Hepatocyte (in vitro differentiated cells): ENCODE measurements at regions not wholly inside any gene's neighbourhood (a gene's known extent, or its start where the extent isn't known, plus 50 kb on each side); places are given as distances from the start of the nearest gene placed in this dataset.
A peak's percentile ranks its signal among the peaks of the same experiment; 100 is the strongest.

Experiments
- DNase-seq: peaks from one replicate; pipeline ENCODE4 v3.0.0-alpha.2; 2016; ENCODE audit warnings: low spot score
- H2AFZ ChIP-seq: fragments of 200-600 bp; sonication (generic); 2 replicates; pipeline ENCODE4 v1.6.0; 2016; ENCODE audit warnings: antibody characterized with exemption, mild to moderate bottlenecking
- H3K27ac ChIP-seq: fragments of 200-600 bp; sonication (generic); 2 replicates; pipeline ENCODE4 v1.5.1; 2016; ENCODE audit warnings: mild to moderate bottlenecking
- H3K27me3 ChIP-seq: fragments of 200-600 bp; sonication (generic); 2 replicates; pipeline ENCODE4 v1.6.1; 2016
- H3K36me3 ChIP-seq: fragments of 200-600 bp; sonication (generic); replicated peaks from 2 replicates; pipeline ENCODE4 v1.5.1; 2016; ENCODE audit warnings: low read depth; ENCODE audit not compliant: insufficient read depth
- H3K4me1 ChIP-seq: fragments of 200-600 bp; sonication (generic); 2 replicates; pipeline ENCODE4 v1.5.1; 2016; ENCODE audit warnings: mild to moderate bottlenecking, moderate library complexity; ENCODE audit not compliant: insufficient read depth
- H3K4me2 ChIP-seq: fragments of 200-600 bp; sonication (generic); 2 replicates; pipeline ENCODE4 v1.6.0; 2016
- H3K4me3 ChIP-seq: fragments of 200-600 bp; sonication (generic); 2 replicates; pipeline ENCODE4 v1.5.1; 2016; ENCODE audit warnings: mild to moderate bottlenecking
- H3K79me2 ChIP-seq: fragments of 200-600 bp; sonication (generic); 2 replicates; pipeline ENCODE4 v1.6.0; 2017; ENCODE audit warnings: mild to moderate bottlenecking
- H3K9me2 ChIP-seq: fragments of 200-600 bp; sonication (generic); replicated peaks from 2 replicates; pipeline ENCODE4 v1.6.0; 2017; ENCODE audit warnings: mild to moderate bottlenecking; ENCODE audit not compliant: insufficient read depth
- H3K9me3 ChIP-seq: fragments of 200-600 bp; sonication (generic); 2 replicates; pipeline ENCODE4 v1.5.1; 2016; ENCODE audit warnings: low read depth, mild to moderate bottlenecking
- H4K20me1 ChIP-seq: fragments of 200-600 bp; sonication (generic); 2 replicates; pipeline ENCODE4 v1.6.0; 2016; ENCODE audit warnings: mild to moderate bottlenecking; ENCODE audit not compliant: insufficient read depth, poor library complexity, severe bottlenecking
- EZH2 ChIP-seq: fragments of 200-600 bp; sonication (generic); IDR thresholded peaks from 2 replicates; pipeline ENCODE4 v1.6.1; 2016; ENCODE audit warnings: antibody characterized with exemption, mild to moderate bottlenecking, borderline replicate concordance
- EZH2phosphoT487 ChIP-seq: fragments of 200-600 bp; sonication (generic); IDR thresholded peaks from one replicate; pipeline ENCODE4 v1.6.1; 2018; ENCODE audit warnings: antibody characterized with exemption, mild to moderate bottlenecking, low read depth, moderate library complexity; ENCODE audit not compliant: unreplicated experiment, severe bottlenecking
- WGBS: methylation state at CpG from one replicate; pipeline ENCODE4 v1.1.6; 2016; ENCODE audit warnings: low lambda C conversion rate; ENCODE audit errors: missing lambda C conversion rate; 5-methylcytosine and 5-hydroxymethylcytosine counted together
- TF ChIP-seq, protein P1 (sequence below): fragments of 200-600 bp; sonication (generic); IDR thresholded peaks from 2 replicates; pipeline ENCODE4 v1.5.1; 2016; ENCODE audit warnings: antibody characterized with exemption, mild to moderate bottlenecking; ENCODE audit not compliant: poor library complexity

DNA sequence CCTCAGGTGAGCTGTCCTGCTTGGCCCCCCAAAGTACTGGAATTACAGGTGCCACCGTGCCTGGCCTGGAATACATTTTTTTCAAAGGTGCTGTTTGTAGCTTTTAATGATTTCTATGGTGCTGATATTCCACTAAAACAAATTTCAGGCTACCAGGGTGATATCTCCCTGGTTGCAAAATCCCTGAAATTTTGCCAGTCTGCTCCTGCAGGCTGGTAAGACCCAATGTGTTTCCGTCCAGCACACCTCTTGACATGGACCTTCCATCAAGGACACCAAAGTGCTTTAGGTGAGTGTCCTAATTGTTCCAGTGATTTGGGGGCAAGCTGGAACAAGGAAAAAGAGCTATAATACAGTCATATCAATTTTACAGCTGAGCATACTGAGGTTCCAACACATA is 69.8 kb upstream of the KMT2C start:
- TF ChIP-seq, protein P1, sequence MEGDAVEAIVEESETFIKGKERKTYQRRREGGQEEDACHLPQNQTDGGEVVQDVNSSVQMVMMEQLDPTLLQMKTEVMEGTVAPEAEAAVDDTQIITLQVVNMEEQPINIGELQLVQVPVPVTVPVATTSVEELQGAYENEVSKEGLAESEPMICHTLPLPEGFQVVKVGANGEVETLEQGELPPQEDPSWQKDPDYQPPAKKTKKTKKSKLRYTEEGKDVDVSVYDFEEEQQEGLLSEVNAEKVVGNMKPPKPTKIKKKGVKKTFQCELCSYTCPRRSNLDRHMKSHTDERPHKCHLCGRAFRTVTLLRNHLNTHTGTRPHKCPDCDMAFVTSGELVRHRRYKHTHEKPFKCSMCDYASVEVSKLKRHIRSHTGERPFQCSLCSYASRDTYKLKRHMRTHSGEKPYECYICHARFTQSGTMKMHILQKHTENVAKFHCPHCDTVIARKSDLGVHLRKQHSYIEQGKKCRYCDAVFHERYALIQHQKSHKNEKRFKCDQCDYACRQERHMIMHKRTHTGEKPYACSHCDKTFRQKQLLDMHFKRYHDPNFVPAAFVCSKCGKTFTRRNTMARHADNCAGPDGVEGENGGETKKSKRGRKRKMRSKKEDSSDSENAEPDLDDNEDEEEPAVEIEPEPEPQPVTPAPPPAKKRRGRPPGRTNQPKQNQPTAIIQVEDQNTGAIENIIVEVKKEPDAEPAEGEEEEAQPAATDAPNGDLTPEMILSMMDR: no peak
- TF ChIP-seq EZH2phosphoT487: no peak
- TF ChIP-seq EZH2: no peak
- WGBS: 90% methylated on average over 2 of the region's 2 CpGs

DNA sequence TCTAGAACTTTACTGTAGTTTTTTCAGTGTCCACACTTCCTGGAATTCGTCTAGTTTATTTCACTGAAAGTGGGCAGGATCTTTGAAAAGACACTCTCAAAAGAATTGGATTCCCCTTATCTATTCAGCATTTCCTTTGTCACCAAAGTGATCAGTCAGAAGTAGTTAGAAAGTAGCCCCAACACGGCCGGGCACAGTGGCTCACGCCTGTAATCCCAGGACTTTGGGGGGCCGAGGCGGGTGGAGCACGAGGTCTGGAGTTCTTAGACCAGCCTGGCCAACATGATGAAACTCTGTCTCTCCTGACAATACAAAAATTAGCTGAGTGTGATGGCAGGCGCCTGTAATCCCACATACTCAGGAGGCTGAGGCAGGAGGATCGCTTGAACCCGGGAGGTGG is 69.0 kb upstream of the KMT2C start:
- H3K9me2 ChIP-seq: no peaks in the 10 kb centered on the region
- TF ChIP-seq, protein P1: no peak
- TF ChIP-seq EZH2phosphoT487: no peak
- TF ChIP-seq EZH2: no peak
- H3K36me3 ChIP-seq: no peaks in the 10 kb centered on the region
- no peak overlapping the region for H3K4me2 ChIP-seq
- no peaks in the 10 kb centered on the region for H3K4me1 ChIP-seq
- WGBS: 75% methylated on average over 10 of the region's 10 CpGs
- H4K20me1 ChIP-seq: no peaks in the 10 kb centered on the region
- H2AFZ ChIP-seq: peak overlapping the region; percentile 9
- H3K9me3 ChIP-seq: no peaks in the 10 kb centered on the region
- H3K4me3 ChIP-seq: no peak overlapping the region
- H3K27me3 ChIP-seq: no peaks in the 10 kb centered on the region
- no peak for DNase-seq
- H3K27ac ChIP-seq: no peak overlapping the region
- H3K79me2 ChIP-seq: no peaks in the 10 kb centered on the region

More for the DNA sequence above, 69.8 kb upstream of the KMT2C start:
- DNase-seq: no peak
- H3K79me2 ChIP-seq: no peaks in the 10 kb centered on the region
- no peaks in the 10 kb centered on the region for H3K36me3 ChIP-seq
- no peaks in the 10 kb centered on the region for H4K20me1 ChIP-seq
- H3K4me2 ChIP-seq: no peak overlapping the region
- H3K27me3 ChIP-seq: no peaks in the 10 kb centered on the region
- no peaks in the 10 kb centered on the region for H3K9me3 ChIP-seq
- H3K27ac ChIP-seq: no peak overlapping the region
- no peak overlapping the region for H3K4me3 ChIP-seq
- no peaks in the 10 kb centered on the region for H3K4me1 ChIP-seq
- H3K9me2 ChIP-seq: no peaks in the 10 kb centered on the region
- no peak overlapping the region for H2AFZ ChIP-seq

DNA sequence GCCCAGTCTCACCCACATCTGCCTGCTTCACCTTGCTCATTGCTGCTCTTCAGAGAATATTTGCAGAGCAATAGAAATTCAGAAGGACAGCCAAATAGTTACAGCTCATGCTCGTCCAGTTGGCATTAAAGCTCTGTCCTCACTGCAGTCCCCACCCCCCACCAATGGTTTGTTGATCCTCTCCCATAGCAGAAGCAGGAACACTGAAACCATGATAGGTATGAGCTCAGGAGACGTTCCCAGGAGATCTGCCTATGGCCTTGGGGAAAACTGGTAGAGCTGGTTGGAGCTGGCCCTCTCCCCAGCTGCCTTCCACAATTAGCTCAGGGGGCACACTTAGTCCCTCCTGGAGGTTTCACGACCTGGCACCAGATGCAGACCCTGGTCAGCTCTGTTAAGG is 68.6 kb upstream of the KMT2C start:
- no peaks in the 10 kb centered on the region for H3K36me3 ChIP-seq
- H2AFZ ChIP-seq: peak overlapping the region; percentile 9
- TF ChIP-seq EZH2phosphoT487 (no peak), EZH2 (no peak)
- TF ChIP-seq, protein P1: no peak
- no peak overlapping the region for H3K4me3 ChIP-seq
- DNase-seq: peak; percentile 19
- no peaks in the 10 kb centered on the region for H4K20me1 ChIP-seq
- 37% methylated on average over 3 of the region's 3 CpGs for WGBS
- no peak overlapping the region for H3K4me2 ChIP-seq
- H3K9me3 ChIP-seq: no peaks in the 10 kb centered on the region
- H3K27ac ChIP-seq: no peak overlapping the region
- H3K4me1 ChIP-seq: no peaks in the 10 kb centered on the region
- no peaks in the 10 kb centered on the region for H3K9me2 ChIP-seq
- H3K27me3 ChIP-seq: no peaks in the 10 kb centered on the region
- no peaks in the 10 kb centered on the region for H3K79me2 ChIP-seq
